H1 (cell line): ENCODE measurements at regions not wholly inside any gene's neighbourhood (a gene's known extent, or its start where the extent isn't known, plus 50 kb on each side); places are given as distances from the start of the nearest gene placed in this dataset.
"Not testable (repeated sequence)": the region's sequence is repeated elsewhere in the genome, so short reads cannot be mapped to it uniquely, and the experiment has no call there.

ENCODE experiments used
- CTCF ChIA-PET: fragments of 300-600 bp; sonication (Branson Sonifier 250); formaldehyde crosslinking; loops from one replicate; lab custom pipeline; 2021; ENCODE audit not compliant: partially characterized antibody; lab: Charles Lee
- POLR2A ChIA-PET: fragments of 300-600 bp; sonication (Branson Sonifier 250); formaldehyde crosslinking; loops from one replicate; lab custom pipeline; 2021; ENCODE audit warnings: inconsistent platforms; ENCODE audit not compliant: partially characterized antibody; lab: Charles Lee
- DNase-seq, 2 experiments: peaks; one replicate each; pipeline versions ENCODE4 v3.0.0 to v3.0.0-alpha.2; 2010 to 2022; ENCODE audit warnings: low spot score in 2 of 2, low read depth in 1 of 2, mixed read lengths in 1 of 2
- FAIRE-seq: peaks from 2 replicates; lab custom pipeline; 2011; peaks lifted over from hg19 to GRCh38; lab: Jason Lieb, UNC
- H2AFZ ChIP-seq: 2 replicates; pipeline ENCODE4 v1.8.1; 2012; ENCODE audit warnings: low read length, inconsistent platforms
- H2AK5ac ChIP-seq: 2 replicates; pipeline ENCODE4 v1.6.1; 2013; ENCODE audit warnings: low read depth, low read length
- H2BK120ac ChIP-seq: replicated peaks from 2 replicates; pipeline ENCODE3; 2013; ENCODE audit warnings: low read depth, low read length, inconsistent platforms
- H2BK12ac ChIP-seq: 2 replicates; pipeline ENCODE4 v1.6.1; 2013; ENCODE audit warnings: low read depth, low read length
- H2BK15ac ChIP-seq: 2 replicates; pipeline ENCODE4 v1.6.1; 2013; ENCODE audit warnings: low read length
- H2BK20ac ChIP-seq: 2 replicates; pipeline ENCODE4 v1.6.1; 2013; ENCODE audit warnings: low read length
- H2BK5ac ChIP-seq: 2 replicates; pipeline ENCODE4 v1.6.1; 2013; ENCODE audit warnings: low read depth, low read length
- H3K14ac ChIP-seq: 2 replicates; pipeline ENCODE4 v1.6.1; 2013; ENCODE audit warnings: inconsistent platforms; ENCODE audit not compliant: insufficient read length
- H3K18ac ChIP-seq: 2 replicates; pipeline ENCODE4 v1.6.1; 2013; ENCODE audit warnings: low read length; ENCODE audit errors: extremely low read depth
- H3K23ac ChIP-seq: 2 replicates; pipeline ENCODE4 v1.6.1; 2013; ENCODE audit warnings: inconsistent platforms; ENCODE audit not compliant: insufficient read length
- H3K23me2 ChIP-seq: 2 replicates; pipeline ENCODE4 v1.6.1; 2013; ENCODE audit warnings: low read depth, low read length
- H3K27ac ChIP-seq: 2 replicates; pipeline ENCODE4 v1.6.1; 2011; ENCODE audit warnings: low read depth, low read length, inconsistent platforms
- H3K27me3 ChIP-seq, 4 experiments: replicated peaks in 1 of 4; 1 replicate in 1 of 4; 2 replicates in 3 of 4; pipeline versions ENCODE4 v1.6.1 to v1.8.1; 2011 to 2013; ENCODE audit warnings: low read length in 3 of 4, mild to moderate bottlenecking in 3 of 4, inconsistent platforms in 2 of 4, mixed read lengths in 2 of 4, moderate library complexity in 1 of 4; ENCODE audit not compliant: control insufficient read depth in 3 of 4, insufficient read depth in 3 of 4; ENCODE audit errors: extremely low read depth in 1 of 4
- H3K36me3 ChIP-seq, 4 experiments: 2 replicates each; pipeline versions ENCODE4 v1.6.1 to v1.8.1; 2011 to 2013; ENCODE audit warnings: mild to moderate bottlenecking in 4 of 4, low read length in 3 of 4, moderate library complexity in 2 of 4, control low read depth in 1 of 4, inconsistent platforms in 1 of 4; ENCODE audit not compliant: insufficient read depth in 4 of 4, control insufficient read depth in 2 of 4
- H3K4ac ChIP-seq: replicated peaks from 2 replicates; pipeline ENCODE3; 2013; ENCODE audit warnings: low read length, low read depth, mixed read lengths, inconsistent platforms; ENCODE audit not compliant: insufficient read length
- H3K4me1 ChIP-seq, 4 experiments: replicated peaks in 1 of 4; 1 replicate in 1 of 4; 2 replicates in 3 of 4; pipeline versions ENCODE4 v1.6.1 to v1.8.1; 2011 to 2013; ENCODE audit warnings: low read length in 3 of 4, inconsistent platforms in 2 of 4, mixed read lengths in 1 of 4; ENCODE audit not compliant: insufficient read depth in 4 of 4, control insufficient read depth in 3 of 4
- H3K4me2 ChIP-seq, 2 experiments: 2 replicates each; pipeline versions ENCODE4 v1.6.1 to v1.8.1; 2011 to 2013; ENCODE audit warnings: low read depth in 2 of 2, low read length in 2 of 2, control low read depth in 1 of 2, inconsistent platforms in 1 of 2, mild to moderate bottlenecking in 1 of 2; ENCODE audit not compliant: insufficient read depth in 1 of 2
- H3K4me3 ChIP-seq, 4 experiments: fragments of 200-600, 300-600 bp in 1 of 4; sonication (generic), shearing (Covaris generic), sonication (Bioruptor Twin) in 1 of 4; 2 replicates each; pipeline versions ENCODE4 v1.5.1 to v1.8.1; 2011 to 2016; ENCODE audit warnings: low read length in 4 of 4, low read depth in 3 of 4, control low read depth in 2 of 4, inconsistent platforms in 2 of 4, mild to moderate bottlenecking in 2 of 4, mixed read lengths in 1 of 4, moderate library complexity in 1 of 4; ENCODE audit not compliant: insufficient read depth in 2 of 4; ENCODE audit errors: extremely low read depth in 1 of 4
- H3K56ac ChIP-seq: replicated peaks from 2 replicates; pipeline ENCODE3; 2013; ENCODE audit warnings: low read depth, mild to moderate bottlenecking, mixed read lengths, low read length, inconsistent platforms; ENCODE audit not compliant: insufficient read length
- H3K79me1 ChIP-seq: 2 replicates; pipeline ENCODE4 v1.6.1; 2013; ENCODE audit warnings: low read depth, low read length, control low read depth
- H3K79me2 ChIP-seq, 2 experiments: 2 replicates each; pipeline versions ENCODE4 v1.6.1 to v1.8.1; 2012 to 2013; ENCODE audit warnings: low read length in 2 of 2, mild to moderate bottlenecking in 2 of 2, inconsistent platforms in 1 of 2; ENCODE audit not compliant: insufficient read depth in 2 of 2, control insufficient read depth in 1 of 2
- H3K9ac ChIP-seq, 4 experiments: replicated peaks in 1 of 4; 1 replicate in 1 of 4; 2 replicates in 3 of 4; pipeline versions ENCODE4 v1.6.1 to v1.8.1; 2011 to 2013; ENCODE audit warnings: low read depth in 3 of 4, low read length in 3 of 4, control low read depth in 2 of 4, mild to moderate bottlenecking in 2 of 4, moderate library complexity in 2 of 4, inconsistent platforms in 1 of 4; ENCODE audit errors: extremely low read depth in 1 of 4
- H3K9me3 ChIP-seq, 2 experiments: 2 replicates each; pipeline versions ENCODE4 v1.6.1 to v1.8.1; 2012 to 2013; ENCODE audit warnings: mild to moderate bottlenecking in 2 of 2, moderate library complexity in 2 of 2, control low read depth in 1 of 2, inconsistent platforms in 1 of 2, low read depth in 1 of 2, low read length in 1 of 2, mixed read lengths in 1 of 2; ENCODE audit not compliant: insufficient read depth in 2 of 2
- H4K20me1 ChIP-seq, 2 experiments: replicated peaks in 1 of 2; 2 replicates each; pipeline versions ENCODE3 to v1.8.1; 2011 to 2013; ENCODE audit warnings: inconsistent platforms in 2 of 2, low read length in 2 of 2, mild to moderate bottlenecking in 1 of 2; ENCODE audit not compliant: insufficient read depth in 2 of 2, control insufficient read depth in 1 of 2
- H4K5ac ChIP-seq: 2 replicates; pipeline ENCODE4 v1.6.1; 2013; ENCODE audit warnings: low read length, low read depth, mixed read lengths, inconsistent platforms; ENCODE audit not compliant: insufficient read length
- H4K8ac ChIP-seq: 2 replicates; pipeline ENCODE4 v1.8.0; 2013; ENCODE audit warnings: mild to moderate bottlenecking, moderate library complexity, low read length, inconsistent platforms; ENCODE audit not compliant: insufficient read depth; ENCODE audit errors: extremely low read depth
- H4K91ac ChIP-seq: replicated peaks from 2 replicates; pipeline ENCODE3; 2013; ENCODE audit warnings: low read length, mixed read lengths, inconsistent platforms; ENCODE audit not compliant: insufficient read length
- WGBS, 2 experiments: shearing (Covaris generic) in 1 of 2; methylation state at CpG; one replicate each; pipeline versions ENCODE4 v1.1.6 to v1.1.7; 2013 to 2015; ENCODE audit warnings: low lambda C conversion rate in 2 of 2, mixed read lengths in 2 of 2, inconsistent platforms in 1 of 2, low coverage in 1 of 2, missing lambda C conversion rate in 1 of 2; ENCODE audit not compliant: insufficient replicate concordance in 2 of 2, insufficient coverage in 1 of 2, insufficient read length in 1 of 2; ENCODE audit errors: extremely low coverage in 1 of 2, missing lambda C conversion rate in 1 of 2; 5-methylcytosine and 5-hydroxymethylcytosine counted together

- DNase-seq, H2BK5ac ChIP-seq, CTCF ChIA-PET: not testable (repeated sequence)
These were observed 66.4 kb upstream of the PLGLB1 start for GRCh38 chr2:87088079-87088478.

DNA sequence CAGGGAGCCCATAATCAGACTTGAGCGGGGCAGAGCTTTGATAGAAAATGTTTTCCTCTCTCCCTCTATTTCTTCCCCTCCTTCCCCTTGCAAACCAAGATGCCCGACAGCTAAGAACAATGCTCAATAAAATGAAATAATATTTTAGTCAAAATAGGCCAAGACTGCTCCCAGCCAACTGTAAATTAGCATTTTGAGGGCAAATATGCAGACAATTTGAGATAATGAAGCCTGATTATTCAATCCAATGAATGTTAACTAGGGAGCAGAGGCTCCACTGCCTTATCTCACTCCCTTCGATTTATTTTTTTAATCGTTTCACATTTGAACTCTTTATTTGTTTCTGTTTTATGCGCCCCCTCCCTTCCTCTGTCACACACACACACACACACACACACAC lies 67.8 kb upstream of the PLGLB1 start:
- H3K79me1 ChIP-seq, H3K36me3 ChIP-seq, CTCF ChIA-PET, H2AK5ac ChIP-seq, H3K27me3 ChIP-seq, POLR2A ChIA-PET, H4K91ac ChIP-seq, H2AFZ ChIP-seq, H4K20me1 ChIP-seq, H2BK5ac ChIP-seq, H3K79me2 ChIP-seq, H3K56ac ChIP-seq, H4K5ac ChIP-seq, H3K4me3 ChIP-seq, H3K23ac ChIP-seq, H4K8ac ChIP-seq, H2BK20ac ChIP-seq, H2BK15ac ChIP-seq, H3K18ac ChIP-seq, DNase-seq, H3K4me2 ChIP-seq, H3K23me2 ChIP-seq, H3K4me1 ChIP-seq, H2BK12ac ChIP-seq, H3K4ac ChIP-seq, H2BK120ac ChIP-seq, H3K14ac ChIP-seq, FAIRE-seq, H3K27ac ChIP-seq, H3K9me3 ChIP-seq, H3K9ac ChIP-seq: not testable (repeated sequence)
- WGBS, 2 experiments = no CpG with 5 or more reads among the region's 5 CpGs

More at GRCh38 chr2:87088079-87088478, 66.4 kb upstream of the PLGLB1 start:
- H3K23ac ChIP-seq, H4K91ac ChIP-seq, H3K9me3 ChIP-seq, H3K4me1 ChIP-seq, H3K9ac ChIP-seq, H2BK12ac ChIP-seq, FAIRE-seq, H3K14ac ChIP-seq, H4K8ac ChIP-seq, H2BK15ac ChIP-seq, H3K4me3 ChIP-seq, H3K4me2 ChIP-seq, H4K20me1 ChIP-seq, H2AK5ac ChIP-seq, H3K56ac ChIP-seq, H3K18ac ChIP-seq, H2BK20ac ChIP-seq, H2AFZ ChIP-seq, H3K79me2 ChIP-seq, H3K23me2 ChIP-seq, POLR2A ChIA-PET, H4K5ac ChIP-seq, H3K27me3 ChIP-seq, H3K36me3 ChIP-seq, H3K79me1 ChIP-seq, H3K4ac ChIP-seq, H3K27ac ChIP-seq, H2BK120ac ChIP-seq: not testable (repeated sequence)
- WGBS, 2 experiments = 89% methylated on average over 4 of the region's 6 CpGs; no CpG with 5 or more reads in 1 of the 2 experiments
